IgD-negative memory B cell (primary cell): ENCODE measurements at regions not wholly inside any gene's neighbourhood (a gene's known extent, or its start where the extent isn't known, plus 50 kb on each side); places are given as distances from the start of the nearest gene placed in this dataset.
"Not testable (repeated sequence)": the region's sequence is repeated elsewhere in the genome, so short reads cannot be mapped to it uniquely, and the experiment has no call there.

Source experiments
- H3K27ac Mint-ChIP-seq, 3 donors: one replicate each; pipeline ENCODE4 v1.8.0; 2020 to 2022; ENCODE audit warnings: mild to moderate bottlenecking in 3 of 3, mixed read lengths in 3 of 3, moderate library complexity in 1 of 3
- H3K27me3 Mint-ChIP-seq: one replicate; pipeline ENCODE4 v1.8.0; 2021; ENCODE audit warnings: mixed read lengths
- H3K36me3 Mint-ChIP-seq: one replicate; pipeline ENCODE4 v1.8.0; 2020; ENCODE audit warnings: mild to moderate bottlenecking, mixed read lengths
- H3K4me1 Mint-ChIP-seq, 3 donors: one replicate each; pipeline ENCODE4 v1.8.0; 2020 to 2022; ENCODE audit warnings: mixed read lengths in 3 of 3, mild to moderate bottlenecking in 1 of 3
- H3K4me3 Mint-ChIP-seq, 4 donors: one replicate each; pipeline ENCODE4 v1.8.0; 2020 to 2022; ENCODE audit warnings: mild to moderate bottlenecking in 4 of 4, mixed read lengths in 4 of 4, moderate library complexity in 3 of 4
- H3K9me3 Mint-ChIP-seq, 3 donors: one replicate each; pipeline ENCODE4 v1.8.0; 2020 to 2021; ENCODE audit warnings: mixed read lengths in 3 of 3, mild to moderate bottlenecking in 1 of 3

- Mint-ChIP-seq H3K27ac (no peak overlapping the region), H3K4me1 (no peaks in the 10 kb centered on the region), H3K27me3 (no peaks in the 10 kb centered on the region), H3K4me3 (no peak overlapping the region), H3K36me3 (no peaks in the 10 kb centered on the region), H3K9me3 (peaks cover 0 to 5% (median 0%) of the 10 kb centered on the region in 3 donors)
These were observed 84.6 kb upstream of the PPP1R26 start for GRCh38 chr9:135394699-135395645.

- Mint-ChIP-seq H3K27ac (no peak overlapping the region), H3K27me3 (no peaks in the 10 kb centered on the region), H3K36me3 (no peaks in the 10 kb centered on the region), H3K4me3 (no peak overlapping the region), H3K4me1 (no peaks in the 10 kb centered on the region), H3K9me3 (peaks cover 0 to 5% (median 0%) of the 10 kb centered on the region in 3 donors)
These were observed 82.4 kb upstream of the PPP1R26 start for GRCh38 chr9:135397142-135397541.

GRCh38 chr9:135399000-135399649 is 80.5 kb upstream of the PPP1R26 start:
- H3K4me3 Mint-ChIP-seq, result no peak overlapping the region

GRCh38 chr9:135400496-135400895 is 79.1 kb upstream of the PPP1R26 start:
- Mint-ChIP-seq H3K27me3 (no peaks in the 10 kb centered on the region), H3K36me3 (no peaks in the 10 kb centered on the region), H3K4me1 (no peaks in the 10 kb centered on the region), H3K27ac (peak overlapping the region in 1 of 3 donors; percentile 35), H3K4me3 (no peak overlapping the region), H3K9me3 (peaks cover 0 to 2% (median 0%) of the 10 kb centered on the region in 3 donors)

More at GRCh38 chr9:135399000-135399649, 80.5 kb upstream of the PPP1R26 start:
- Mint-ChIP-seq H3K27me3 (no peaks in the 10 kb centered on the region), H3K27ac (no peak overlapping the region), H3K4me1 (no peaks in the 10 kb centered on the region), H3K36me3 (no peaks in the 10 kb centered on the region), H3K9me3 (peaks cover 0 to 5% (median 0%) of the 10 kb centered on the region in 3 donors)

- Mint-ChIP-seq H3K9me3 (peaks cover 0 to 2% (median 0%) of the 10 kb centered on the region in 3 donors), H3K27ac (no peak overlapping the region), H3K4me1 (no peaks in the 10 kb centered on the region)
These were observed 78.4 kb upstream of the PPP1R26 start for GRCh38 chr9:135401218-135401617.

GRCh38 chr9:135402048-135402738 is 77.4 kb upstream of the PPP1R26 start:
- Mint-ChIP-seq H3K27me3 (no peaks in the 10 kb centered on the region), H3K36me3 (no peaks in the 10 kb centered on the region), H3K4me3 (no peak overlapping the region), H3K4me1 (no peaks in the 10 kb centered on the region), H3K27ac (no peak overlapping the region), H3K9me3 (peaks cover 0 to 3% (median 0%) of the 10 kb centered on the region in 3 donors)

More at GRCh38 chr9:135401218-135401617, 78.4 kb upstream of the PPP1R26 start:
- Mint-ChIP-seq H3K27me3 (no peaks in the 10 kb centered on the region), H3K4me3 (no peak overlapping the region), H3K36me3 (no peaks in the 10 kb centered on the region)

- H3K27me3 Mint-ChIP-seq, result peaks cover 2% of the 10 kb centered on the region
- H3K36me3 Mint-ChIP-seq, result no peaks in the 10 kb centered on the region
- H3K4me3 Mint-ChIP-seq, result no peak overlapping the region
- H3K4me1 Mint-ChIP-seq, result no peaks in the 10 kb centered on the region
- H3K9me3 Mint-ChIP-seq, result peaks cover 0 to 3% (median 0%) of the 10 kb centered on the region in 3 donors
- no peak overlapping the region for H3K27ac Mint-ChIP-seq
These were observed 76.6 kb upstream of the PPP1R26 start for GRCh38 chr9:135402739-135403695.

- Mint-ChIP-seq H3K9me3 (peaks cover 0 to 3% (median 0%) of the 10 kb centered on the region in 3 donors), H3K36me3 (no peaks in the 10 kb centered on the region), H3K27me3 (peaks cover 4% of the 10 kb centered on the region), H3K27ac (no peak overlapping the region), H3K4me1 (no peaks in the 10 kb centered on the region), H3K4me3 (no peak overlapping the region)
These were observed 75.7 kb upstream of the PPP1R26 start for GRCh38 chr9:135403733-135404450.

- peaks cover 4% of the 10 kb centered on the region for H3K27me3 Mint-ChIP-seq
- H3K9me3 Mint-ChIP-seq, result peaks cover 0 to 3% (median 0%) of the 10 kb centered on the region in 3 donors
- no peak overlapping the region for H3K27ac Mint-ChIP-seq
- H3K4me3 Mint-ChIP-seq, result no peak overlapping the region
- no peaks in the 10 kb centered on the region for H3K36me3 Mint-ChIP-seq
- H3K4me1 Mint-ChIP-seq, result no peaks in the 10 kb centered on the region
These were observed 75.0 kb upstream of the PPP1R26 start for GRCh38 chr9:135404451-135405144.

GRCh38 chr9:135405145-135405464 is 74.5 kb upstream of the PPP1R26 start:
- not testable (repeated sequence) for H3K27ac Mint-ChIP-seq, H3K36me3 Mint-ChIP-seq, H3K4me3 Mint-ChIP-seq, H3K4me1 Mint-ChIP-seq, H3K9me3 Mint-ChIP-seq, H3K27me3 Mint-ChIP-seq

GRCh38 chr9:135408476-135409254 is 70.9 kb upstream of the PPP1R26 start:
- Mint-ChIP-seq H3K27me3 (peaks cover 8% of the 10 kb centered on the region), H3K27ac (no peak overlapping the region), H3K36me3 (no peaks in the 10 kb centered on the region), H3K4me3 (no peak overlapping the region), H3K9me3 (peaks cover 0 to 3% (median 0%) of the 10 kb centered on the region in 3 donors), H3K4me1 (no peaks in the 10 kb centered on the region)

GRCh38 chr9:135409286-135410200 is 70.0 kb upstream of the PPP1R26 start:
- Mint-ChIP-seq H3K27ac (no peak overlapping the region), H3K4me3 (no peak overlapping the region), H3K9me3 (peaks cover 0 to 3% (median 0%) of the 10 kb centered on the region in 3 donors), H3K36me3 (no peaks in the 10 kb centered on the region), H3K27me3 (peaks cover 10% of the 10 kb centered on the region), H3K4me1 (no peaks in the 10 kb centered on the region)
